ENCODE measurements at regions not wholly inside any gene's neighbourhood (a gene's known extent, or its start where the extent isn't known, plus 50 kb on each side); places are given as distances from the start of the nearest gene placed in this dataset.

- no peak for DNase-seq
- no peak for TF ChIP-seq SMC3 (IDR thresholded peaks at IDR 0.05; ENCODE audit: low read depth, low read length)
- TF ChIP-seq RFX5 (IDR thresholded peaks at IDR 0.05; ENCODE audit: low read length), result no peak
- no peak for TF ChIP-seq IRF3 (IDR thresholded peaks at IDR 0.05; ENCODE audit: low read depth, low read length)
- TF ChIP-seq TAF1 (IDR thresholded peaks at IDR 0.05; ENCODE audit: borderline replicate concordance, low read depth, low read length), result no peak
- no peak for TF ChIP-seq POLR2AphosphoS5 (IDR thresholded peaks at IDR 0.05; ENCODE audit: low read depth, low read length)
- no peak for TF ChIP-seq PBX3 (IDR thresholded peaks at IDR 0.05)
- TF ChIP-seq ELF1 (IDR thresholded peaks at IDR 0.05), result no peak
- no peak for TF ChIP-seq MAX (IDR thresholded peaks at IDR 0.05; ENCODE audit: low read depth)
- no peak for TF ChIP-seq YY1 (IDR thresholded peaks at IDR 0.05; ENCODE audit: low read depth)
- no peak for TF ChIP-seq USF2 (IDR thresholded peaks at IDR 0.05; ENCODE audit: borderline replicate concordance, low read depth, low read length)
- TF ChIP-seq RAD21 (IDR thresholded peaks at IDR 0.05; ENCODE audit: low read length), result no peak
- no peak for TF ChIP-seq MEF2A (IDR thresholded peaks at IDR 0.05; ENCODE audit: borderline replicate concordance, low read depth)
- no peak for TF ChIP-seq CTCF (IDR thresholded peaks at IDR 0.05)
- TF ChIP-seq FOSL2 (IDR thresholded peaks at IDR 0.05; ENCODE audit: borderline replicate concordance, low read depth), result no peak
- no peak for TF ChIP-seq USF1 (IDR thresholded peaks at IDR 0.05; ENCODE audit: borderline replicate concordance, low read depth)
- Histone ChIP-seq H3K4me3 (ENCODE audit: low read depth in 2 of 2, low read length in 1 of 2) (no peak overlapping the region), H3K36me3 (replicated peaks in 1 of 2; ENCODE audit: control insufficient read depth in 1 of 2, insufficient read depth in 2 of 2, low read length in 1 of 2) (peaks cover 0 to 8% of the 10 kb centered on the region in 2 experiments), H3K79me2 (ENCODE audit: insufficient read depth) (no peaks in the 10 kb centered on the region), H3K9me3 (peaks cover 9% of the 10 kb centered on the region; the same call in 1 of the 2 replicates), H3K27me3 (ENCODE audit: insufficient read depth) (no peaks in the 10 kb centered on the region), H3K9ac (no peak overlapping the region), H4K20me1 (ENCODE audit: insufficient read depth) (no peaks in the 10 kb centered on the region), H3F3A (replicated peaks; ENCODE audit: insufficient read depth) (no peaks in the 10 kb centered on the region), H3K4me1 (ENCODE audit: control insufficient read depth in 1 of 2, insufficient read depth in 2 of 2, low read depth in 1 of 2, low read length in 1 of 2) (no peaks in the 10 kb centered on the region), H3K4me2 (no peak overlapping the region), H3K27ac (ENCODE audit: low read depth in 2 of 2, low read length in 1 of 2) (no peak overlapping the region), H3K9me2 (no peaks in the 10 kb centered on the region), H2AFZ (ENCODE audit: low read depth) (no peak overlapping the region)
- POLR2A ChIA-PET, result no interaction called here
- WGBS (ENCODE audit: low lambda C conversion rate), result 74% methylated on average over 4 of the region's 4 CpGs
- CTCF ChIA-PET, result no interaction called here
Measured at GRCh38 chr14:89524990-89525667, 108.1 kb upstream of the FOXN3 start.
